Choroid plexus epithelial cell (primary cell): ENCODE measurements at regions not wholly inside any gene's neighbourhood (a gene's known extent, or its start where the extent isn't known, plus 50 kb on each side); places are given as distances from the start of the nearest gene placed in this dataset.
A peak's percentile ranks its signal among the peaks of the same experiment; 100 is the strongest.

Experiments used
- DNase-seq: peaks from one replicate; pipeline ENCODE4 v3.0.0-alpha.2; 2010; ENCODE audit warnings: low read depth
- H3K4me3 ChIP-seq: 2 replicates; pipeline ENCODE4 v1.5.1; 2011; ENCODE audit warnings: low read depth, mild to moderate bottlenecking, control low read depth, low read length, moderate library complexity
- TF ChIP-seq, protein P1 (sequence below): conservative IDR thresholded peaks from 2 replicates; pipeline ENCODE4 v1.5.1; 2011; ENCODE audit warnings: low read depth, mild to moderate bottlenecking, control low read depth, inconsistent platforms, low read length, moderate library complexity

DNA sequence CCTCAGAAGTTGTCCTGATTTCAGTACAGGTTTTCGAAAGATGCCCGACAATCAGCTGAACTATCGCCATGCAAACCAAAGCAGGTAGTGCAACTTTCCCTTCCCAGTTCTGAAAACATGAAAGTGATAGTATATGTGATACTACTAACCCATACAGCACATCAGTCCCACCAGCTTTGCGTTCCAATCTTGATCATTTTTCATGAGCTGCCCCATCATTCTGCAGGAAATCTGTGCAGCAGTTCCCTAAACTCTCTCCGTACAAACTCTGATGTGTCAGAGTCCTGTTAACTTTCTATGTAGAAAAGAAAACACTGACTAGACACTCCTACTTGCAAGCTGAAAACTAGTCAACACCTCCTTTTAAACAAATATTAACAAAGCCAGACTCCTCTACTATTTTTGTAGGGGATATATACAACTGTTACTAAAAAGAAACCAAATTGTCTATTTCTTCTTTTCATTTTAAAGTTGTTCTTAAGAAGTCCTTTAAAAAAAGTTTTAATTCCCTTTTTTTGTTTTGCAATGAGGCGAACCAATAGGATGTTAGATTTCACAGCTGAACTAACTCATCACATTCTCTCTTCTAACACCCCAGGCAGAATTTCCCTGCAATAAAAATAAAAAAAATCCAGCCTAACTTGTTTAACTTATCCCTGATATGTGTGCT lies 99.6 kb upstream of the DST start:
- peak overlapping the region; percentile 11 for H3K4me3 ChIP-seq
- peak; percentile 32 for DNase-seq
- TF ChIP-seq, protein P1, sequence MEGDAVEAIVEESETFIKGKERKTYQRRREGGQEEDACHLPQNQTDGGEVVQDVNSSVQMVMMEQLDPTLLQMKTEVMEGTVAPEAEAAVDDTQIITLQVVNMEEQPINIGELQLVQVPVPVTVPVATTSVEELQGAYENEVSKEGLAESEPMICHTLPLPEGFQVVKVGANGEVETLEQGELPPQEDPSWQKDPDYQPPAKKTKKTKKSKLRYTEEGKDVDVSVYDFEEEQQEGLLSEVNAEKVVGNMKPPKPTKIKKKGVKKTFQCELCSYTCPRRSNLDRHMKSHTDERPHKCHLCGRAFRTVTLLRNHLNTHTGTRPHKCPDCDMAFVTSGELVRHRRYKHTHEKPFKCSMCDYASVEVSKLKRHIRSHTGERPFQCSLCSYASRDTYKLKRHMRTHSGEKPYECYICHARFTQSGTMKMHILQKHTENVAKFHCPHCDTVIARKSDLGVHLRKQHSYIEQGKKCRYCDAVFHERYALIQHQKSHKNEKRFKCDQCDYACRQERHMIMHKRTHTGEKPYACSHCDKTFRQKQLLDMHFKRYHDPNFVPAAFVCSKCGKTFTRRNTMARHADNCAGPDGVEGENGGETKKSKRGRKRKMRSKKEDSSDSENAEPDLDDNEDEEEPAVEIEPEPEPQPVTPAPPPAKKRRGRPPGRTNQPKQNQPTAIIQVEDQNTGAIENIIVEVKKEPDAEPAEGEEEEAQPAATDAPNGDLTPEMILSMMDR, result no peak

DNA sequence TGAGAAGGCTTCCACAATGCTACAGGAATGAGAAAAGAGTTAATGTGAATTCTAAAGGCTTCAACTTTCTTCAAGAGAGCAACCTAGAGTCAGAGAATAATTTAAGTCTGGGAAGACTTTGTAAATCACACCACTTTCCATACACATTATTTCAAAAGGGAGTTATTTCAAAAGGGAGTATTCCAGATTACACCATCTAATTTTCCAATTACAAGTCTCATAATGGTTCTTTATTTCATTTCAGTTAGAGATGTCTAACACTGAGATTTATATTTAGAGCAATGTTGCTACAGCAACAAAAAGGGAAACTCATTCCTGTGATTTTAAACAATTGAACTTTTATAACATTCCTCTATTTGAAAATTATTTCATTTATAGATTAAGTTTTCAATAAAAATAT lies 98.8 kb upstream of the DST start:
- TF ChIP-seq, protein P1, result no peak
- no peak overlapping the region for H3K4me3 ChIP-seq
- DNase-seq, result no peak

DNA sequence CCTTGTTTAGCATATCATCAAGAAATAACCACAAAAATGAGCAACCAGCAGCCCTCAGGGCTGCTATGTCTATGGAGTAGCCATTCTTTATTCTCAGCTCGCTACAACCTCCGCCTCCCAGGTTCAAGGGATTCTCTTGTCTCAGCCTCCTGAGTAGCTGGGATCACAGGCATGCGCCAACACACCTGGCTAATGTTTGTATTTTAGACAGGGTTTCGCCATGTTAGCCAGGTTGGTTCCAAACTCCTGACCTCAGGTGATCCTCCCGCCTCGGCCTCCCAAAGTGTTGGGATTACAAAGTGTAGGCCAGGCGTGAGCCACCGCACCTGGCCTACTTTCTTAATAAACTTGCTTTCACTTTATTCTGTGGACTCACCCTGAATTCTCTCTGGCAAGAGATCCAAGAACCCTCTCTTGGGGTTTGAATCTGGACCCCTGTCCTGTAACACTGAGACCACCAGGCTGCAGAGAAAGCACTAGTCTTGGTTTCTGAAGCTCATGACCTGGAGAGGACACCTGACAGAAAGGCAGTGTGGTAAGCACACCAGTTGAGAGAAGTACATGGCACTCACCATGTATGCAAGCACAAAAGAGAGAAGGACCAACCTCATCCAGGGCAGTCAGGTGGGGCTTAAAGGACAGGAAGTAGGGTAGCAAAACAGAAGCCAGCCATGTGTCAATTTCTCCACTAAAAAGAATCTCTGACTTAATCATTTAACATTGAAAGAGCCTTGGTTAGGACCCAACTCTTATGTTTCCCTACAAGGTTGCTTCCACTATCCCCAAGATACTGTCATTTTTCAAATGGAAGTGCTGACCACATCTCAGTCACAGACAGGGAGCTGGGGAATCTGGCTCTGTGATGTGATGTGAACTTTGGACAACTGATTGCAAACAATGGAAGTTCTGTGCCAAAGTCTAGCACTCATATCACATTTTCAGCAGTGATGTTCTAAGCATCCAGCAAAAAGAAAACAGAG lies 97.4 kb upstream of the DST start:
- TF ChIP-seq, protein P1, result no peak
- no peak for DNase-seq
- H3K4me3 ChIP-seq, result no peak overlapping the region

DNA sequence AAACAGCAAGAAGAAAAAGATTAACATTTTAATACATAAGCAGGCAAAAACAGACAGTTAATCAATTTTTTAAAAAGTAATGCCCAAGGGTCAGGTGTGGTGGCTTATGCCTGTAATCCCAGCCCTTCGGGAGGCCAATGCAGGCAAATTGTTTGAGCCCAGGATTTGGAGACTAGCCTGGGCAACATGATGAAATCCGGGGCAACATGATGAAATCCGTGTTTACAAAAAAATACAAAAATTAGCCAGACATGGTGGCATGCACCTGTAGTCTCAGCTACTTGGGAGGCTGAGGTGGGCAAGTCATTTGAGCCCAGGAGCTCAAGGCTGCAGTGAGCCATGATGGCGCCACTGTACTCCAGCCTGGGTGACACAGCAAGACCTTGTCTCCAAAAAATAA lies 94.1 kb upstream of the DST start:
- H3K4me3 ChIP-seq, result no peak overlapping the region
- DNase-seq, result no peak
- TF ChIP-seq, protein P1, result no peak

DNA sequence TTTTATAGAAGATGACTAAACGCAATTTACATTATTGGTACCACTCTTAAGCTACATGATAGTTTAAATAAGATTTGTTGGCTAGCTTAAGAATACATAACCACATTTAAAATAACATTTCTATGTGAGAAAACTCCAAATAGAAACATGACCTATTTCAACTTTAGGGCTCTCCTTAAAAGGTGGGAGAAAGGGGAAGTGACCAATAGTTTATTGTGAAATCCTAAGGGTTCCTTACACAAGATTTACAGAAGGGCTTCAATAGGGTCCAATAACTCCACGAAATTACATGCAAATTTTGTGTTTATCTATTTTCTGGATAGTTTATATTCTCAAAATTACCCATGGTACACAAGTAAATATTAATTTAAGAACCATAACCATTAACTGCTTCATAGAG lies 91.6 kb upstream of the DST start:
- TF ChIP-seq, protein P1, result no peak
- no peak for DNase-seq
- no peak overlapping the region for H3K4me3 ChIP-seq

DNA sequence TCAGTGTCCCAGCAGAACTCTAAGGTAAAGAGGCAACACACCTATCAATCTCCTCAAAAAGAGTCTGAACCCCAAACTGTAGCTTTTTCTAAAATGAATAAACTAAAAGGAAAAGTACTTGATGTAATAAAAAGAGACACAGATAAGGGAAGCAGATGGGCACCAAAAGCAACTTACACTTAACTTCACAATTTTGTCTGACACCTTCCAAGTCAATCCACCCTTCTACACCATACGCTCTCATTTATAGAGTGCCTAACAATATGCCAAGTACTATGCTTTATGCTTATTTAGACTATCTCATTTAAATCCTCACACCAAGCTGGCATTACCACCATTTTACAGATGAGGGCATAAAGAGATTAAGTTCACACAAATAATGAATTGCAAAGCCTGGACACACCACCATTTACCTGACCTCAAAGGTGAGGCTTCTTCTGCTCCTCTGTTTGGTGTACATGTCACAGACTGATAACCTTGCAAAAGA lies 90.6 kb upstream of the DST start:
- H3K4me3 ChIP-seq, result no peak overlapping the region
- DNase-seq, result no peak
- TF ChIP-seq, protein P1, result no peak
